ENCODE measurements at regions not wholly inside any gene's neighbourhood (a gene's known extent, or its start where the extent isn't known, plus 50 kb on each side); places are given as distances from the start of the nearest gene placed in this dataset.

- Histone ChIP-seq H4K20me1 (ENCODE audit: insufficient read depth) (no peaks in the 10 kb centered on the region), H3K9me2 (ENCODE audit: insufficient read depth) (no peaks in the 10 kb centered on the region), H3K4me3 (replicated peaks in 1 of 2; ENCODE audit: low read depth in 1 of 2, low read length in 2 of 2) (no peak overlapping the region), H3K9ac (ENCODE audit: low read length) (no peak overlapping the region), H3K36me3 (ENCODE audit: control insufficient read depth in 1 of 2, insufficient read depth in 2 of 2, low read length in 2 of 2) (no peaks in the 10 kb centered on the region), H3K27ac (ENCODE audit: low read depth, low read length) (no peak overlapping the region), H2AFZ (ENCODE audit: low read depth, low read length, poor library complexity, severe bottlenecking) (no peak overlapping the region), H3K9me3 (ENCODE audit: control insufficient read depth in 1 of 2, insufficient read depth in 1 of 2, low read depth in 1 of 2, low read length in 2 of 2) (no peaks in the 10 kb centered on the region), H3K4me2 (ENCODE audit: low read length) (no peak overlapping the region), H3K79me2 (ENCODE audit: insufficient read depth, low read length) (no peaks in the 10 kb centered on the region), H3K27me3 (ENCODE audit: insufficient read depth, low read length) (no peaks in the 10 kb centered on the region), H3K4me1 (ENCODE audit: control insufficient read depth in 1 of 2, insufficient read depth in 2 of 2, low read length in 2 of 2) (no peaks in the 10 kb centered on the region)
- no peak for ATAC-seq
- TF ChIP-seq, protein P1, sequence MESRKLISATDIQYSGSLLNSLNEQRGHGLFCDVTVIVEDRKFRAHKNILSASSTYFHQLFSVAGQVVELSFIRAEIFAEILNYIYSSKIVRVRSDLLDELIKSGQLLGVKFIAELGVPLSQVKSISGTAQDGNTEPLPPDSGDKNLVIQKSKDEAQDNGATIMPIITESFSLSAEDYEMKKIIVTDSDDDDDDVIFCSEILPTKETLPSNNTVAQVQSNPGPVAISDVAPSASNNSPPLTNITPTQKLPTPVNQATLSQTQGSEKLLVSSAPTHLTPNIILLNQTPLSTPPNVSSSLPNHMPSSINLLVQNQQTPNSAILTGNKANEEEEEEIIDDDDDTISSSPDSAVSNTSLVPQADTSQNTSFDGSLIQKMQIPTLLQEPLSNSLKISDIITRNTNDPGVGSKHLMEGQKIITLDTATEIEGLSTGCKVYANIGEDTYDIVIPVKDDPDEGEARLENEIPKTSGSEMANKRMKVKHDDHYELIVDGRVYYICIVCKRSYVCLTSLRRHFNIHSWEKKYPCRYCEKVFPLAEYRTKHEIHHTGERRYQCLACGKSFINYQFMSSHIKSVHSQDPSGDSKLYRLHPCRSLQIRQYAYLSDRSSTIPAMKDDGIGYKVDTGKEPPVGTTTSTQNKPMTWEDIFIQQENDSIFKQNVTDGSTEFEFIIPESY (IDR thresholded peaks at IDR 0.05; ENCODE audit: extremely low read depth, insufficient replicate concordance, low read length) = no peak
- no peak for TF ChIP-seq CBX3 (IDR thresholded peaks at IDR 0.05; ENCODE audit: low read depth)
- no peak for TF ChIP-seq FOSL1 (IDR thresholded peaks at IDR 0.05; ENCODE audit: low read depth)
- TF ChIP-seq, protein P2, sequence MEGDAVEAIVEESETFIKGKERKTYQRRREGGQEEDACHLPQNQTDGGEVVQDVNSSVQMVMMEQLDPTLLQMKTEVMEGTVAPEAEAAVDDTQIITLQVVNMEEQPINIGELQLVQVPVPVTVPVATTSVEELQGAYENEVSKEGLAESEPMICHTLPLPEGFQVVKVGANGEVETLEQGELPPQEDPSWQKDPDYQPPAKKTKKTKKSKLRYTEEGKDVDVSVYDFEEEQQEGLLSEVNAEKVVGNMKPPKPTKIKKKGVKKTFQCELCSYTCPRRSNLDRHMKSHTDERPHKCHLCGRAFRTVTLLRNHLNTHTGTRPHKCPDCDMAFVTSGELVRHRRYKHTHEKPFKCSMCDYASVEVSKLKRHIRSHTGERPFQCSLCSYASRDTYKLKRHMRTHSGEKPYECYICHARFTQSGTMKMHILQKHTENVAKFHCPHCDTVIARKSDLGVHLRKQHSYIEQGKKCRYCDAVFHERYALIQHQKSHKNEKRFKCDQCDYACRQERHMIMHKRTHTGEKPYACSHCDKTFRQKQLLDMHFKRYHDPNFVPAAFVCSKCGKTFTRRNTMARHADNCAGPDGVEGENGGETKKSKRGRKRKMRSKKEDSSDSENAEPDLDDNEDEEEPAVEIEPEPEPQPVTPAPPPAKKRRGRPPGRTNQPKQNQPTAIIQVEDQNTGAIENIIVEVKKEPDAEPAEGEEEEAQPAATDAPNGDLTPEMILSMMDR (IDR thresholded peaks at IDR 0.05 in 2 of 3, conservative IDR thresholded peaks at IDR 0.05 in 1 of 3; ENCODE audit: borderline replicate concordance in 1 of 3, insufficient read depth in 1 of 3, low read depth in 2 of 3, low read length in 2 of 3) = no peak
- no peak for TF ChIP-seq YY1 (IDR thresholded peaks at IDR 0.05; ENCODE audit: extremely low read depth, insufficient replicate concordance, low read depth, low read length)
- TF ChIP-seq ZNF274 (IDR thresholded peaks at IDR 0.05; ENCODE audit: low read depth, low read length) = no peak
- TF ChIP-seq SRF (IDR thresholded peaks at IDR 0.05; ENCODE audit: low read depth) = no peak
- no peak for TF ChIP-seq ZFX (IDR thresholded peaks at IDR 0.05)
- no peak for TF ChIP-seq JUND (IDR thresholded peaks at IDR 0.05)
- no peak for TF ChIP-seq ELF1 (IDR thresholded peaks at IDR 0.05; ENCODE audit: borderline replicate concordance, low read depth)
- TF ChIP-seq, protein P3, sequence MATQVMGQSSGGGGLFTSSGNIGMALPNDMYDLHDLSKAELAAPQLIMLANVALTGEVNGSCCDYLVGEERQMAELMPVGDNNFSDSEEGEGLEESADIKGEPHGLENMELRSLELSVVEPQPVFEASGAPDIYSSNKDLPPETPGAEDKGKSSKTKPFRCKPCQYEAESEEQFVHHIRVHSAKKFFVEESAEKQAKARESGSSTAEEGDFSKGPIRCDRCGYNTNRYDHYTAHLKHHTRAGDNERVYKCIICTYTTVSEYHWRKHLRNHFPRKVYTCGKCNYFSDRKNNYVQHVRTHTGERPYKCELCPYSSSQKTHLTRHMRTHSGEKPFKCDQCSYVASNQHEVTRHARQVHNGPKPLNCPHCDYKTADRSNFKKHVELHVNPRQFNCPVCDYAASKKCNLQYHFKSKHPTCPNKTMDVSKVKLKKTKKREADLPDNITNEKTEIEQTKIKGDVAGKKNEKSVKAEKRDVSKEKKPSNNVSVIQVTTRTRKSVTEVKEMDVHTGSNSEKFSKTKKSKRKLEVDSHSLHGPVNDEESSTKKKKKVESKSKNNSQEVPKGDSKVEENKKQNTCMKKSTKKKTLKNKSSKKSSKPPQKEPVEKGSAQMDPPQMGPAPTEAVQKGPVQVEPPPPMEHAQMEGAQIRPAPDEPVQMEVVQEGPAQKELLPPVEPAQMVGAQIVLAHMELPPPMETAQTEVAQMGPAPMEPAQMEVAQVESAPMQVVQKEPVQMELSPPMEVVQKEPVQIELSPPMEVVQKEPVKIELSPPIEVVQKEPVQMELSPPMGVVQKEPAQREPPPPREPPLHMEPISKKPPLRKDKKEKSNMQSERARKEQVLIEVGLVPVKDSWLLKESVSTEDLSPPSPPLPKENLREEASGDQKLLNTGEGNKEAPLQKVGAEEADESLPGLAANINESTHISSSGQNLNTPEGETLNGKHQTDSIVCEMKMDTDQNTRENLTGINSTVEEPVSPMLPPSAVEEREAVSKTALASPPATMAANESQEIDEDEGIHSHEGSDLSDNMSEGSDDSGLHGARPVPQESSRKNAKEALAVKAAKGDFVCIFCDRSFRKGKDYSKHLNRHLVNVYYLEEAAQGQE (IDR thresholded peaks at IDR 0.05; ENCODE audit: low read depth) = no peak
- no peak for TF ChIP-seq POLR2A (IDR thresholded peaks at IDR 0.05; ENCODE audit: borderline replicate concordance, extremely low read depth, insufficient read depth, insufficient read length)
- no peak for TF ChIP-seq SP1 (IDR thresholded peaks at IDR 0.05; ENCODE audit: low read depth)
- no peak for TF ChIP-seq MAX (IDR thresholded peaks at IDR 0.05)
- no peak for TF ChIP-seq RAD21 (IDR thresholded peaks at IDR 0.05; ENCODE audit: low read depth)
- TF ChIP-seq EZH2phosphoT487 (IDR thresholded peaks at IDR 0.05; ENCODE audit: borderline replicate concordance) = no peak
- TF ChIP-seq, protein P4, sequence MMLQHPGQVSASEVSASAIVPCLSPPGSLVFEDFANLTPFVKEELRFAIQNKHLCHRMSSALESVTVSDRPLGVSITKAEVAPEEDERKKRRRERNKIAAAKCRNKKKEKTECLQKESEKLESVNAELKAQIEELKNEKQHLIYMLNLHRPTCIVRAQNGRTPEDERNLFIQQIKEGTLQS (IDR thresholded peaks at IDR 0.05) = no peak
- DNase-seq (ENCODE audit: low read depth, low spot score) = no peak
- ChIA-PET RAD21 (ENCODE audit: low non-redundant PET in 1 of 2, low total read pairs in 2 of 2, uncharacterized antibody in 2 of 2, unreplicated experiment in 2 of 2) (no interaction called here), POLR2A (no interaction called here), CTCF (no interaction called here)
- intact Hi-C loops (cut with micrococcal nuclease) = no loop called here
- no TSS peak for BruUV-seq (replicated peaks)
Observed at GRCh38 chr14:38791862-38792261, 311.2 kb downstream of the SEC23A start.

Data from HCT116 (cell line).